ENCODE measurements at regions not wholly inside any gene's neighbourhood (a gene's known extent, or its start where the extent isn't known, plus 50 kb on each side); places are given as distances from the start of the nearest gene placed in this dataset.

GRCh38 chr12:5247144-5247543 lies 184.8 kb upstream of the NTF3 start:
- WGBS: 82% methylated on average over 3 of the region's 3 CpGs
- TF ChIP-seq, protein P1, sequence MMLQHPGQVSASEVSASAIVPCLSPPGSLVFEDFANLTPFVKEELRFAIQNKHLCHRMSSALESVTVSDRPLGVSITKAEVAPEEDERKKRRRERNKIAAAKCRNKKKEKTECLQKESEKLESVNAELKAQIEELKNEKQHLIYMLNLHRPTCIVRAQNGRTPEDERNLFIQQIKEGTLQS (IDR thresholded peaks at IDR 0.05): no peak
- TF ChIP-seq HNF4A (conservative IDR thresholded peaks at IDR 0.05) (no peak), EGR1 (IDR thresholded peaks at IDR 0.05; ENCODE audit: low read depth in 2 of 2) (no peak), YY1 (IDR thresholded peaks at IDR 0.05) (no peak), CTCF (IDR thresholded peaks at IDR 0.05; ENCODE audit: low read depth, low read length, missing input control) (no peak), FOXA1 (IDR thresholded peaks at IDR 0.05) (no peak), HNF4G (IDR thresholded peaks at IDR 0.05) (no peak), SP1 (IDR thresholded peaks at IDR 0.05) (no peak), FOXA2 (IDR thresholded peaks at IDR 0.05) (no peak), GABPA (IDR thresholded peaks at IDR 0.05 in 1 of 2, conservative IDR thresholded peaks at IDR 0.05 in 1 of 2) (no peak)
- TF ChIP-seq, protein P2, sequence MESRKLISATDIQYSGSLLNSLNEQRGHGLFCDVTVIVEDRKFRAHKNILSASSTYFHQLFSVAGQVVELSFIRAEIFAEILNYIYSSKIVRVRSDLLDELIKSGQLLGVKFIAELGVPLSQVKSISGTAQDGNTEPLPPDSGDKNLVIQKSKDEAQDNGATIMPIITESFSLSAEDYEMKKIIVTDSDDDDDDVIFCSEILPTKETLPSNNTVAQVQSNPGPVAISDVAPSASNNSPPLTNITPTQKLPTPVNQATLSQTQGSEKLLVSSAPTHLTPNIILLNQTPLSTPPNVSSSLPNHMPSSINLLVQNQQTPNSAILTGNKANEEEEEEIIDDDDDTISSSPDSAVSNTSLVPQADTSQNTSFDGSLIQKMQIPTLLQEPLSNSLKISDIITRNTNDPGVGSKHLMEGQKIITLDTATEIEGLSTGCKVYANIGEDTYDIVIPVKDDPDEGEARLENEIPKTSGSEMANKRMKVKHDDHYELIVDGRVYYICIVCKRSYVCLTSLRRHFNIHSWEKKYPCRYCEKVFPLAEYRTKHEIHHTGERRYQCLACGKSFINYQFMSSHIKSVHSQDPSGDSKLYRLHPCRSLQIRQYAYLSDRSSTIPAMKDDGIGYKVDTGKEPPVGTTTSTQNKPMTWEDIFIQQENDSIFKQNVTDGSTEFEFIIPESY (IDR thresholded peaks at IDR 0.05): no peak
- no peaks in the 10 kb centered on the region for H3K9me3 ChIP-seq (ENCODE audit: control insufficient read depth in 4 of 4, low read length in 3 of 4)
- H3K27ac ChIP-seq (ENCODE audit: low read depth in 1 of 2, low read length in 2 of 2): no peak overlapping the region
- DNase-seq (ENCODE audit: low spot score): no peak
- no peak overlapping the region for H3K4me3 ChIP-seq (ENCODE audit: low read depth in 1 of 3, low read length in 3 of 3)
- no peaks in the 10 kb centered on the region for H3K4me1 ChIP-seq (ENCODE audit: control insufficient read depth in 4 of 4, insufficient read depth in 4 of 4, low read length in 3 of 4)
- no peaks in the 10 kb centered on the region for H3K36me3 ChIP-seq (ENCODE audit: control insufficient read depth in 4 of 4, insufficient read depth in 3 of 4, low read depth in 1 of 4, low read length in 3 of 4)
- peaks cover 0 to 6% (median 0%) of the 10 kb centered on the region in 4 donors for H3K27me3 ChIP-seq (ENCODE audit: control insufficient read depth in 4 of 4, insufficient read depth in 4 of 4, low read length in 3 of 4)
- H3K9ac ChIP-seq (ENCODE audit: low read depth in 1 of 2, low read length in 2 of 2): no peak overlapping the region

GRCh38 chr12:5248230-5248629 lies 183.7 kb upstream of the NTF3 start:
- no peak overlapping the region for H3K27ac ChIP-seq (ENCODE audit: low read depth in 1 of 2, low read length in 2 of 2)
- H3K4me1 ChIP-seq (ENCODE audit: control insufficient read depth in 4 of 4, insufficient read depth in 4 of 4, low read length in 3 of 4): no peaks in the 10 kb centered on the region
- DNase-seq (ENCODE audit: low spot score): no peak
- peaks cover 0 to 6% (median 0%) of the 10 kb centered on the region in 4 donors for H3K27me3 ChIP-seq (ENCODE audit: control insufficient read depth in 4 of 4, insufficient read depth in 4 of 4, low read length in 3 of 4)
- TF ChIP-seq, protein P2 (IDR thresholded peaks at IDR 0.05): no peak
- TF ChIP-seq MAX (IDR thresholded peaks at IDR 0.05) (no peak), RXRA (IDR thresholded peaks at IDR 0.05) (no peak), JUND (IDR thresholded peaks at IDR 0.05) (no peak), RAD21 (IDR thresholded peaks at IDR 0.05) (no peak), TAF1 (conservative IDR thresholded peaks at IDR 0.05) (no peak), YY1 (IDR thresholded peaks at IDR 0.05) (no peak), FOXA1 (IDR thresholded peaks at IDR 0.05) (no peak), SP1 (IDR thresholded peaks at IDR 0.05) (no peak), FOXA2 (IDR thresholded peaks at IDR 0.05) (no peak), HNF4A (conservative IDR thresholded peaks at IDR 0.05) (no peak), NR2F2 (IDR thresholded peaks at IDR 0.05) (no peak), EGR1 (IDR thresholded peaks at IDR 0.05; ENCODE audit: low read depth in 2 of 2) (no peak), HNF4G (IDR thresholded peaks at IDR 0.05) (no peak), CTCF (IDR thresholded peaks at IDR 0.05; ENCODE audit: low read depth, low read length, missing input control) (no peak)
- TF ChIP-seq, protein P1 (IDR thresholded peaks at IDR 0.05): no peak
- H3K4me3 ChIP-seq (ENCODE audit: low read depth in 1 of 3, low read length in 3 of 3): no peak overlapping the region
- WGBS: 77% methylated on average over 3 of the region's 3 CpGs
- no peaks in the 10 kb centered on the region for H3K36me3 ChIP-seq (ENCODE audit: control insufficient read depth in 4 of 4, insufficient read depth in 3 of 4, low read depth in 1 of 4, low read length in 3 of 4)
- no peaks in the 10 kb centered on the region for H3K9me3 ChIP-seq (ENCODE audit: control insufficient read depth in 4 of 4, low read length in 3 of 4)
- no peak overlapping the region for H3K9ac ChIP-seq (ENCODE audit: low read depth in 1 of 2, low read length in 2 of 2)
